ENCODE measurements at regions not wholly inside any gene's neighbourhood (a gene's known extent, or its start where the extent isn't known, plus 50 kb on each side); places are given as distances from the start of the nearest gene placed in this dataset.

GRCh38 chr6:45727819-45728449, 287.7 kb downstream of the CLIC5 start:
- TF ChIP-seq, protein P1, sequence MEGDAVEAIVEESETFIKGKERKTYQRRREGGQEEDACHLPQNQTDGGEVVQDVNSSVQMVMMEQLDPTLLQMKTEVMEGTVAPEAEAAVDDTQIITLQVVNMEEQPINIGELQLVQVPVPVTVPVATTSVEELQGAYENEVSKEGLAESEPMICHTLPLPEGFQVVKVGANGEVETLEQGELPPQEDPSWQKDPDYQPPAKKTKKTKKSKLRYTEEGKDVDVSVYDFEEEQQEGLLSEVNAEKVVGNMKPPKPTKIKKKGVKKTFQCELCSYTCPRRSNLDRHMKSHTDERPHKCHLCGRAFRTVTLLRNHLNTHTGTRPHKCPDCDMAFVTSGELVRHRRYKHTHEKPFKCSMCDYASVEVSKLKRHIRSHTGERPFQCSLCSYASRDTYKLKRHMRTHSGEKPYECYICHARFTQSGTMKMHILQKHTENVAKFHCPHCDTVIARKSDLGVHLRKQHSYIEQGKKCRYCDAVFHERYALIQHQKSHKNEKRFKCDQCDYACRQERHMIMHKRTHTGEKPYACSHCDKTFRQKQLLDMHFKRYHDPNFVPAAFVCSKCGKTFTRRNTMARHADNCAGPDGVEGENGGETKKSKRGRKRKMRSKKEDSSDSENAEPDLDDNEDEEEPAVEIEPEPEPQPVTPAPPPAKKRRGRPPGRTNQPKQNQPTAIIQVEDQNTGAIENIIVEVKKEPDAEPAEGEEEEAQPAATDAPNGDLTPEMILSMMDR (conservative IDR thresholded peaks at IDR 0.05), result no peak
- no peak overlapping the region for H3K27ac ChIP-seq

DNA sequence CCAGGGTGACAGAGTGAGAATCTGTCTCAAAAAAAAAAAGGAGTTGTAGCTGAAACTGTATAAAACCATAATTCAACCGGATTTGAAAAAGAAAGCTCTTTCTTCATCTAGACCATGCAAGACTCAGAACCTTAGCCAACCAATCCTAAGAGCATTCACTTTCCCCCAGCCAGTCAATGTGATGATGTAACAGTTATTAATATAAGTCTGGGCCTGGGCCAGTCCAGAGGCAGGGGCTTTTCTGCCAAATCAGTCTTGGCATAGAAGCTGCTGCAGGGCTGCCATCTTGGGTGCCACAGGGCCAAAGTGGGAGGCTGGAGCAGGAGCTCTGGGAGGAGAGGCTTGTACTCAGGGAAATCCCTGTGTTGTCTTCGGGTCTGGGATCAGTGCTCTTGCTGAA, 288.4 kb downstream of the CLIC5 start:
- H3K27ac ChIP-seq, result no peak overlapping the region
- TF ChIP-seq, protein P1 (conservative IDR thresholded peaks at IDR 0.05), result no peak

DNA sequence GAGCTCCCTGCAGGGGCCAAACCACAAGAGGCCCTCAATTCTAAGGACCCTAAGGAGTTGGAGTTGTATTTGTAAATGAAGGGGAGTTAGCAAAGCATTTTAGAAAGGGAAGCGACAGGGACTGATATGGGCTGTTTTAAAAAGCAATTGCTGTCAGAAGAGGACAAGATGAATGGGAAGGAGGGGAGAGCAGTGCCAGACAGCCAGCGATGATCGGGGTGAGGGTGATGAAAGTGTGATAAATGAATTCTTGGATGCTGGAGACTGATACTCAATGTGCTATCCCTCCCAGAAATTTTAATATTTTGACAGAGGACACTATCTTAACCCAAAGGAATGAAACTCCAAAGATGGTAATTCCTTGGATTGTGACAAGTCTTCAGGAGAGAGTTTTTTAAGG, 289.2 kb downstream of the CLIC5 start:
- TF ChIP-seq, protein P1 (conservative IDR thresholded peaks at IDR 0.05), result no peak
- H3K27ac ChIP-seq, result no peak overlapping the region

GRCh38 chr6:45724511-45724910, 291.1 kb downstream of the CLIC5 start:
- H3K27ac ChIP-seq, result no peak overlapping the region
- TF ChIP-seq, protein P1 (conservative IDR thresholded peaks at IDR 0.05), result no peak

DNA sequence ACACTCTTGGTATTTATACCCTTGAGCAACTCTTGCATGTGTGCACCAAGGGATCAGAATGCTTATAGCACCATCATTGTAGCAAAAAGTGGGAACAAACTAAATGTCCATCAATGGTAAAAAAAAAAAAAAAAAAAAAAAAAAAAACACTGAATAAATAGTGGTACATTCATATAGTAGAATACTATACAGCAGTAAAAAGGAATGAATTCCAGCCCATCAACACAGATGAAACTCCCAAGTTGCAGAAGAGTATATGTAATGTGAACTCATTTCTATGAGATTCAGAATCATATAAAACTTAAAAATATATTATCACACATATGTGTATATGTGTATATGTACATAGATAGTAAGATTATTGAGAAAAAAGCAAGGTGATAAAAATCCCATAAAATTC, 291.6 kb downstream of the CLIC5 start:
- TF ChIP-seq, protein P1 (conservative IDR thresholded peaks at IDR 0.05), result no peak
- no peak overlapping the region for H3K27ac ChIP-seq

- H3K27ac ChIP-seq, result no peak overlapping the region
- TF ChIP-seq, protein P1 (conservative IDR thresholded peaks at IDR 0.05), result no peak
Measured at GRCh38 chr6:45722876-45723275, 292.8 kb downstream of the CLIC5 start.

DNA sequence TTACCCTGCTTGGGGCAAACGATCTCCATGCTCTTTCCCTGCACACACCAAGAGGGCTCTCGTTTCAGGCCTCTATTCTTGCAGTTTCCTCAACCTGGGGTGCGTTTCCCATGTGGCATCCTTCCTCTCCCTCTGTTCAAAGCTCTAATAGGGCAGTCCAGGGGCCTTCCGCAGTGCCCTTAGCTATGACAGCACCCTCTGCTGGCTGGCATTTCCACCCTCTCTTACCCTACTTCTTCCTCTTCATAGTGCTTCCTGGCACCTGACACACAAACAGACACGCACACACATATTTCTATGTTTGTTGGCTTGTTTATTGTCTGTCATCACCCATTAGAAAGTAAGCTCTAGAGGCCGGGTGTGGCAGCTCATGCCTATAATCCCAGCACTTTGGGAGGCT, 294.0 kb downstream of the CLIC5 start:
- TF ChIP-seq, protein P1 (conservative IDR thresholded peaks at IDR 0.05), result no peak

More for the DNA sequence above, 294.0 kb downstream of the CLIC5 start:
- H3K27ac ChIP-seq, result no peak overlapping the region

Measured in VCaP (cell line).